Kidney (tissue), 13 donors: ENCODE measurements at regions not wholly inside any gene's neighbourhood (a gene's known extent, or its start where the extent isn't known, plus 50 kb on each side); places are given as distances from the start of the nearest gene placed in this dataset.

Experiments
- DNase-seq, 5 donors: peaks; one replicate each; pipeline ENCODE4 v3.0.0-alpha.2; 2013 to 2020
- FAIRE-seq: peaks from 2 replicates; lab custom pipeline; 2012; peaks lifted over from hg19 to GRCh38; lab: Jason Lieb, UNC
- H3K27ac ChIP-seq, 2 donors: one replicate each; pipeline ENCODE4 v1.7.0; 2013; ENCODE audit warnings: low read depth in 2 of 2, low read length in 2 of 2, inconsistent platforms in 1 of 2
- H3K27me3 ChIP-seq: one replicate; pipeline ENCODE4 v1.7.1; 2013; ENCODE audit warnings: low read length, inconsistent platforms; ENCODE audit not compliant: control insufficient read depth, insufficient read depth
- H3K36me3 ChIP-seq, 3 donors: one replicate each; pipeline versions ENCODE4 v1.7.0 to v1.7.1; 2013; ENCODE audit warnings: low read length in 3 of 3, control low read depth in 1 of 3, inconsistent platforms in 1 of 3; ENCODE audit not compliant: insufficient read depth in 3 of 3, control insufficient read depth in 2 of 3
- H3K4me1 ChIP-seq, 3 donors: one replicate each; pipeline versions ENCODE4 v1.7.0 to v1.7.1; 2013; ENCODE audit warnings: low read length in 3 of 3, inconsistent platforms in 1 of 3, low read depth in 1 of 3; ENCODE audit not compliant: control insufficient read depth in 2 of 3, insufficient read depth in 2 of 3
- H3K4me3 ChIP-seq, 3 donors: one replicate each; pipeline versions ENCODE4 v1.7.0 to v1.8.1; 2013; ENCODE audit warnings: low read length in 3 of 3, control low read depth in 1 of 3, inconsistent platforms in 1 of 3
- H3K9ac ChIP-seq, 3 donors: one replicate each; pipeline versions ENCODE4 v1.7.0 to v1.7.1; 2013; ENCODE audit warnings: low read length in 3 of 3, control low read depth in 1 of 3, inconsistent platforms in 1 of 3
- H3K9me3 ChIP-seq, 3 donors: one replicate each; pipeline versions ENCODE4 v1.7.0 to v1.7.1; 2013; ENCODE audit warnings: low read length in 3 of 3, control low read depth in 1 of 3, inconsistent platforms in 1 of 3; ENCODE audit not compliant: control insufficient read depth in 2 of 3, insufficient read depth in 1 of 3
- intact Hi-C: fragments of 100-400 bp; cut with DNase I; formaldehyde crosslinking; loops from one replicate; pipeline ENCODE4 v1.11.1; 2022
- TF ChIP-seq, protein P1 (sequence below): IDR thresholded peaks from 3 replicates; pipeline ENCODE4 v1.5.1; 2012; ENCODE audit warnings: mild to moderate bottlenecking, moderate library complexity, borderline replicate concordance; ENCODE audit not compliant: insufficient read depth; ENCODE audit errors: extremely low read depth
- donor health status: control.
- donor health status: control.
- donor health status: control.
- donor health status: control.
- donor health status: control.
- donor health status: DM: yes; HTN: yes; CAD: no.
- donor health status: Normal renal cell carcinoma (clear cell type).

DNA sequence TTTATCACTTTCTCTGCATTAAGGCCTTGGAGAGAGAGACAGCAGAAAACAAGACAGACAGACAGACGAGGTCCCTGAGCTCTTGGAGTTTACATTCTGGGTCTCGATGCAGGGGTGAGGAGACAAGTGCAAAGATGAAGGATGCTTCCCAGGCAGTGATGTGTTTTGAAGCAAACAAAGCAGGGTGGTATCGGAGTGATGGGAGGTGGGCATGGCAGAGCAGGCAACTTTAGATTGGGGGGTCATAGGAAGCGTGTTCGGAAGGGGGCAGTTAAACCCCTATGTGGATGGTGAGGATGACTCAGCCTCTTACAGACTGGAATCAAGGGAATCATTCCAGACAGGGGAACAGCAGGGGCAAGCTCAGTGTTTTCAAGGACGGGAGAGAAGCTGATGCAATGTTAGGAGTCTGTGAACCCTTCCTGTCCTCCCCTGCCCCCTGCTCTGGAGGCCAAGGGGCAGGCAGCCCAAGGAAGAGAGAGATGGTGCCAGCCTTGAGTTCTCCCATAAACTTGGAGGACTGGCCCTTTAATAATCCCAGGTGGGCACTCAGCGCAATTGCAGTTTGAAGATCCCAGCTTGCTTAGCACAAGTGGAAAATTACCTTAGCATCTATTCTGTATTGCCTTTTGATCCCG is 180.2 kb downstream of the CHST1 start:
- H3K4me1 ChIP-seq: no peaks in the 10 kb centered on the region
- intact Hi-C loops: no loop called here
- H3K9me3 ChIP-seq: no peaks in the 10 kb centered on the region
- H3K4me3 ChIP-seq: no peak overlapping the region
- no peaks in the 10 kb centered on the region for H3K36me3 ChIP-seq
- no peak overlapping the region for H3K27ac ChIP-seq
- DNase-seq (peak in 1 of 5 donors; percentile 20), FAIRE-seq (no peak)
- H3K27me3 ChIP-seq: no peaks in the 10 kb centered on the region
- no peak overlapping the region for H3K9ac ChIP-seq
- TF ChIP-seq, protein P1, sequence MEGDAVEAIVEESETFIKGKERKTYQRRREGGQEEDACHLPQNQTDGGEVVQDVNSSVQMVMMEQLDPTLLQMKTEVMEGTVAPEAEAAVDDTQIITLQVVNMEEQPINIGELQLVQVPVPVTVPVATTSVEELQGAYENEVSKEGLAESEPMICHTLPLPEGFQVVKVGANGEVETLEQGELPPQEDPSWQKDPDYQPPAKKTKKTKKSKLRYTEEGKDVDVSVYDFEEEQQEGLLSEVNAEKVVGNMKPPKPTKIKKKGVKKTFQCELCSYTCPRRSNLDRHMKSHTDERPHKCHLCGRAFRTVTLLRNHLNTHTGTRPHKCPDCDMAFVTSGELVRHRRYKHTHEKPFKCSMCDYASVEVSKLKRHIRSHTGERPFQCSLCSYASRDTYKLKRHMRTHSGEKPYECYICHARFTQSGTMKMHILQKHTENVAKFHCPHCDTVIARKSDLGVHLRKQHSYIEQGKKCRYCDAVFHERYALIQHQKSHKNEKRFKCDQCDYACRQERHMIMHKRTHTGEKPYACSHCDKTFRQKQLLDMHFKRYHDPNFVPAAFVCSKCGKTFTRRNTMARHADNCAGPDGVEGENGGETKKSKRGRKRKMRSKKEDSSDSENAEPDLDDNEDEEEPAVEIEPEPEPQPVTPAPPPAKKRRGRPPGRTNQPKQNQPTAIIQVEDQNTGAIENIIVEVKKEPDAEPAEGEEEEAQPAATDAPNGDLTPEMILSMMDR: no peak

DNA sequence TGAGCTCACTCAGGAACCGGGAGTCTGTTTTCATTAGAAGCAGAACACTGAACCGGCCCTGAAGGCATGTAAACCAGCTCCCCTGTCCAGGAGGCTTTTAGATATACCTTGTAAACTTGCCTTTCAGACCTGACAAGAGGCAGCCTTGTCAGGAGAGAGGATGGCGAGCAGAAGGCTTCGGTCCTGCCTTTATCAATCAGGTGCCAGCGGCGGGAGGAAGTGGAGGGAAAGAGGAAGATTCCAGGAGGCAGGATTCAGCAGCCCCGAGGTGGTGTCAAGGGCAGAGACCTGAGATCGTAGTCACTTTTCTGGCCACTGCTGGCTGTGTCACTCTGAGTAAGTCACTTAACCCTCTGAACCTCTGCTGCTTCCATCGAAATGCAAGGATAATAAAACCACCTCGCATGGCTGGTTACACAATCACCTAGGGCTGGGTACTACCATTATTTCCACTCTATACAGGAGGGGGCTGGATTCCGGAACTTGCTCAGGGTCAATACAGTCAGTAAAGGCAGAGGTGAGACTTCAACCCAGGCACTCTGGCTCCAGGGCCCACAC is 181.0 kb downstream of the CHST1 start:
- Histone ChIP-seq H3K36me3 (no peaks in the 10 kb centered on the region), H3K27ac (no peak overlapping the region), H3K9me3 (no peaks in the 10 kb centered on the region), H3K4me1 (no peaks in the 10 kb centered on the region), H3K4me3 (no peak overlapping the region), H3K27me3 (no peaks in the 10 kb centered on the region), H3K9ac (no peak overlapping the region)
- TF ChIP-seq, protein P1: no peak
- no peak for FAIRE-seq
- intact Hi-C loops: no loop called here
- DNase-seq: peak in 2 of 5 donors; percentile 16 to 28

DNA sequence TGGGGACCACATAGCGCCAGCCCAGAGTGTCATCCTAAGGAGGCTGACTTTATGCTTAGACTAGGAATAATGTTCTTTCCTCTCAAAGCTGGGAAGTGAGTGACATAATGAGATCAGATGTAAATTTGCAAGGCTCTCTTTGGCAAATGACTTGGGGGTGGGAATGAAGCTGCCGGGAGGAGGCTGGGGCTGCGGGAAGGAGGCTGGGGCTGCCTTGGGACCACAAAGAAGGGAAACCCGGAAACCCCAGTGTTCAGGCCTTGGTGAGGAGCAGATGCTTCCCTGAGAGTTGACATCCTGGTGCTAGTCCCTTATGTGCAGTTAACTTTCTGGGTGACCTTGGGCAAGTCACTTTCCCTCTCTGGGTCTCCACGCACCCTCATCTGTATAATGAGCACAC is 182.0 kb downstream of the CHST1 start:
- H3K27me3 ChIP-seq: no peaks in the 10 kb centered on the region
- H3K9ac ChIP-seq: no peak overlapping the region
- TF ChIP-seq, protein P1: no peak
- intact Hi-C loops: no loop called here
- H3K9me3 ChIP-seq: no peaks in the 10 kb centered on the region
- no peaks in the 10 kb centered on the region for H3K4me1 ChIP-seq
- no peak overlapping the region for H3K4me3 ChIP-seq
- no peak for FAIRE-seq
- H3K27ac ChIP-seq: no peak overlapping the region
- H3K36me3 ChIP-seq: no peaks in the 10 kb centered on the region
- no peak for DNase-seq
